Right lobe of liver (tissue), 6 donors: ENCODE measurements at regions not wholly inside any gene's neighbourhood (a gene's known extent, or its start where the extent isn't known, plus 50 kb on each side); places are given as distances from the start of the nearest gene placed in this dataset.

Experiments
- ATAC-seq, 4 donors: fragments of 200-7000 bp; cut with Tn5 transposase; one replicate each; pipeline ENCODE4 v1.9.1; 2020; ENCODE audit warnings: mild to moderate bottlenecking in 4 of 4, moderate library complexity in 4 of 4
- DNase-seq, 3 donors: peaks; one replicate each; pipeline ENCODE4 v3.0.0-alpha.2; 2020
- H3K27ac ChIP-seq, 3 donors: fragments of 200-600 bp; one replicate each; pipeline ENCODE4 v1.8.0; 2022
- H3K27me3 ChIP-seq, 2 donors: fragments of 200-600 bp; one replicate each; pipeline ENCODE4 v1.8.0; 2022
- H3K36me3 ChIP-seq, 4 donors: fragments of 200-600 bp; sonication (generic) in 1 of 4; one replicate each; pipeline versions ENCODE4 v1.5.1 to v1.8.0; 2017 to 2022; ENCODE audit warnings: control low read depth in 1 of 4
- H3K4me1 ChIP-seq, 4 donors: fragments of 200-600 bp; sonication (generic) in 1 of 4; one replicate each; pipeline versions ENCODE4 v1.5.1 to v1.8.0; 2017 to 2022; ENCODE audit warnings: control low read depth in 1 of 4
- H3K4me3 ChIP-seq, 3 donors: fragments of 200-600 bp; one replicate each; pipeline ENCODE4 v1.8.0; 2022
- H3K9me3 ChIP-seq, 4 donors: fragments of 200-600 bp; sonication (generic) in 1 of 4; one replicate each; pipeline versions ENCODE4 v1.5.1 to v1.8.0; 2017 to 2022; ENCODE audit warnings: control low read depth in 1 of 4
- POLR2A ChIP-seq: fragments of 450-650 bp; IDR thresholded peaks from one replicate; pipeline ENCODE4 v1.6.1; 2017; ENCODE audit warnings: antibody characterized with exemption, mild to moderate bottlenecking
- WGBS: methylation state at CpG from one replicate; pipeline ENCODE4 v1.1.6; 2018; ENCODE audit warnings: low coverage, low lambda C conversion rate; ENCODE audit not compliant: insufficient coverage; ENCODE audit errors: missing lambda C conversion rate; 5-methylcytosine and 5-hydroxymethylcytosine counted together
- intact Hi-C, 2 donors: fragments of 100-400 bp; cut with DNase I; formaldehyde crosslinking; loops; one replicate each; pipeline versions ENCODE4 v1.11.2 to v1.14.1; 2022
- TF ChIP-seq, protein P1 (sequence below), 4 donors: fragments of 200-600 bp in 3 of 4; fragments of 450-650 bp in 1 of 4; IDR thresholded peaks; one replicate each; pipeline versions ENCODE4 v1.5.1 to v1.8.0; 2016 to 2022; ENCODE audit warnings: antibody characterized with exemption in 4 of 4, mild to moderate bottlenecking in 2 of 4
- donor health status: DM: no; HTN: yes; CAD: no.
- donor health status: DM: no; HTN: no; CAD: no.
- donor health status: DM: no; HTN: no; CAD: no.
- donor health status: DM: no; HTN: yes; CAD: no.
- donor health status: DM: no; HTN: yes; CAD: no.

DNA sequence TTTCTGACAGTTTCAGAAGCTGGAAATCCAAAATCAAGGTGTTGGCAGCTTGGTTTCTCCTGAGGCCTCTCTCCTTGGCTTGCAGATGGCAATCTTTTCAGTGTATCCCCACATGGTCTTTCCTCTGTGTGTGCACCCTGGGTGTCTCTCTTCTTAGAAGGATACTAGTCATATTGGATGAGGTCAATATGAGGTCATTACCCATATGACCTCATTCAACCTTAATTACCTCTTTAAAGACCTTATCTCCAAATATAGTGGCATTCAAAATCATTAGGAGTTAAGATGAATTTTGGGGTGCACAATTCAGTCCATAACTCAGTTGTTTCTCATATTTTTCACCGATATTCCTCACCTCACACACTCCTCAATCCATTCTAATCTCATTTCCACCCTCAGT is 92.4 kb upstream of the TGM3 start:
- intact Hi-C loops = no loop called here
- TF ChIP-seq POLR2A = no peak
- TF ChIP-seq, protein P1, sequence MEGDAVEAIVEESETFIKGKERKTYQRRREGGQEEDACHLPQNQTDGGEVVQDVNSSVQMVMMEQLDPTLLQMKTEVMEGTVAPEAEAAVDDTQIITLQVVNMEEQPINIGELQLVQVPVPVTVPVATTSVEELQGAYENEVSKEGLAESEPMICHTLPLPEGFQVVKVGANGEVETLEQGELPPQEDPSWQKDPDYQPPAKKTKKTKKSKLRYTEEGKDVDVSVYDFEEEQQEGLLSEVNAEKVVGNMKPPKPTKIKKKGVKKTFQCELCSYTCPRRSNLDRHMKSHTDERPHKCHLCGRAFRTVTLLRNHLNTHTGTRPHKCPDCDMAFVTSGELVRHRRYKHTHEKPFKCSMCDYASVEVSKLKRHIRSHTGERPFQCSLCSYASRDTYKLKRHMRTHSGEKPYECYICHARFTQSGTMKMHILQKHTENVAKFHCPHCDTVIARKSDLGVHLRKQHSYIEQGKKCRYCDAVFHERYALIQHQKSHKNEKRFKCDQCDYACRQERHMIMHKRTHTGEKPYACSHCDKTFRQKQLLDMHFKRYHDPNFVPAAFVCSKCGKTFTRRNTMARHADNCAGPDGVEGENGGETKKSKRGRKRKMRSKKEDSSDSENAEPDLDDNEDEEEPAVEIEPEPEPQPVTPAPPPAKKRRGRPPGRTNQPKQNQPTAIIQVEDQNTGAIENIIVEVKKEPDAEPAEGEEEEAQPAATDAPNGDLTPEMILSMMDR (IDR thresholded peaks at IDR 0.05) = no peak
- no peaks in the 10 kb centered on the region for H3K36me3 ChIP-seq
- peaks cover 0 to 5% (median 0%) of the 10 kb centered on the region in 4 donors for H3K4me1 ChIP-seq
- no peak overlapping the region for H3K27ac ChIP-seq
- H3K4me3 ChIP-seq = no peak overlapping the region
- ATAC-seq (no peak), DNase-seq (no peak)
- no peaks in the 10 kb centered on the region for H3K27me3 ChIP-seq
- H3K9me3 ChIP-seq = no peaks in the 10 kb centered on the region
- 56% methylated on average over 1 of the region's 1 CpG for WGBS

DNA sequence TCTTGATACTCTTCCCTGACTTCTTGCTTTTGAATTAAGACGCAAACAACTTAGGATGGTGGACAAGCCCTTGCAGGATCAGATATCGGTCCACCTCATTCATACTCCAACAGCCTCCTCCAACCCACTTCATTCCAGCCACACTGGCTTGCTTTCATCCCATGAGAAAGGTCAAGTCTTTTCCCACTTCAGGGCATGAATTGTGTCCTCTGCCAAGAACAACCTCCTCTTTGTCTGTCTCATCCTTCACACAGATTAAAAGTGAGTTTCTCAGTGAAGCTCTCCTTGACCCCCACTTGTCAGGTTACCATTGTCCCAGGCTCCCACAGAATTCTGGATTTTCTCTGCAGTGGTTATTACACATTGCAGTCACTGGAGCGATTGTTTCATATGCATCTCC is 91.8 kb upstream of the TGM3 start:
- Histone ChIP-seq H3K4me3 (no peak overlapping the region), H3K27me3 (no peaks in the 10 kb centered on the region), H3K27ac (no peak overlapping the region), H3K9me3 (no peaks in the 10 kb centered on the region), H3K36me3 (no peaks in the 10 kb centered on the region), H3K4me1 (peaks cover 0 to 5% (median 0%) of the 10 kb centered on the region in 4 donors)
- DNase-seq (no peak), ATAC-seq (no peak)
- WGBS = 88% methylated on average over 3 of the region's 3 CpGs
- intact Hi-C loops = no loop called here
- no peak for TF ChIP-seq POLR2A
- TF ChIP-seq, protein P1 (IDR thresholded peaks at IDR 0.05) = no peak

DNA sequence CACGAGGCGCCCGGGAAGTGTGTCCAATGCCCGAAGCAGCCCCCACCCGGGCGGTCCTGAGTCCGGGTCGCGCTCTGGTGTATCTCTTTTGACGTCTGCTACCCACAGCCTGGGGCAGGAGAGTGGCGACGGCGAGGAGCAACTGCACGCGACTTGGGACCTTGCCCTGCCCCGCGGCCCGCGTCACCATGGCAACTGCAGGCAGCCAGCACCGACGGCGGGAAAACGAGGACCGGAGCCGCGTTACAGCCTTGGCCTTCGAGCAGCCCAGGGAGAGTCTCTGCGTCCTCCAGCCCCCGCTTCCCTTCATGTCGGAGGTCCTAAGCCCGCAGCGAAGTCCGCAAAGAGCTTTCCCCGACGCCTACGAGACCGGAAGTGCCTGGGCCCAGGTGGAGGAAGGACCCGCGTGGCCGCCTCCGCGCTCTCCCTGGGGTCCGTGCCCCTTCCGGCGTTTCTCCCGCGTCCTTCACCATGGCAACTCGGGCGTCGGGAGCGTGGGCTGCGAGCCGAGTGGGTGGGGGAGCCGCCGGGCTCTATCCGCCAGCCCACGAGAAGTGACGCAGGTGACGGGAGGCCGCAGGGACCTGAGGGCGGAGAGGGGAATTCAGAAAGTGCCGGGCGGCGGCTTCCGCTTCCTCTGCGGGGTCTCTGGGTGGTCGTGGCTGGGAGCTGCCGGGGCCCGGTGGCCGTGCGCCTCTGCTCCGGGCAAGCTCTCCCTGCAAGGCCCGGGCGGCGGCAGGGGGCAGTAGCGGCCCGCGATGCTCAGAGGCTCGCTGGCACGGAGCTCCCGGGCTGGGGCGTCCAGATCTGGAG is 88.6 kb upstream of the TGM3 start:
- intact Hi-C loops = no loop called here
- DNase-seq (peak; percentile 87 to 91 (median 88)), ATAC-seq (peak; percentile 94 to 98 (median 96))
- no CpG with 5 or more reads among the region's 82 CpGs for WGBS
- Histone ChIP-seq H3K36me3 (no peaks in the 10 kb centered on the region), H3K27ac (peak overlapping the region in 1 of 3 donors; percentile 34), H3K4me1 (peaks cover 0 to 5% (median 0%) of the 10 kb centered on the region in 4 donors), H3K27me3 (no peaks in the 10 kb centered on the region), H3K4me3 (peak overlapping the region; percentile 54 to 63 (median 61)), H3K9me3 (no peaks in the 10 kb centered on the region)
- TF ChIP-seq POLR2A = no peak
- TF ChIP-seq, protein P1 (IDR thresholded peaks at IDR 0.05) = peak; percentile 87 to 97 (median 92)

DNA sequence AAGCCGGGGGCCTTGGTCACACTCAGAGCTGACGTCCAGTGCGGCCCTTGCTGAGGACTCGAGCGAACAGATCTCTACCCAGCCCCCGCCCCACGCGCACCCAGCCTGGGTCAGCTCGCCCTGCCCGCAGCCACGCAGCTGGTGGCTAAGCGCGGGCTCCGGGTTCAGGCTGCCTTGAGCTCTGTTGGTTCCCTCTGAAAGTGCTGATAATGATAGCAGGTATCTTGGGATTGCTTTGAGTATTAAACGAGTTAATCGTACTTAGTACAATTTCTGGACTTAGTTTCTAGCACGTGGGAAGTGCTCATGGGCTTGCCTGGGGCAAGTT is 88.1 kb upstream of the TGM3 start:
- no peak for DNase-seq
- Histone ChIP-seq H3K4me3 (peak overlapping the region; percentile 54 to 63 (median 61)), H3K9me3 (no peaks in the 10 kb centered on the region), H3K27me3 (no peaks in the 10 kb centered on the region), H3K4me1 (peaks cover 0 to 5% (median 0%) of the 10 kb centered on the region in 4 donors), H3K27ac (peak overlapping the region in 1 of 3 donors; percentile 34), H3K36me3 (no peaks in the 10 kb centered on the region)
- 0% methylated on average over 3 of the region's 17 CpGs for WGBS
- intact Hi-C loops = no loop called here
- TF ChIP-seq POLR2A = no peak
- TF ChIP-seq, protein P1 (IDR thresholded peaks at IDR 0.05) = peak in 2 of 4 donors; percentile 3 to 6
- ATAC-seq = no peak
